Caco-2 (cell line): ENCODE measurements at regions not wholly inside any gene's neighbourhood (a gene's known extent, or its start where the extent isn't known, plus 50 kb on each side); places are given as distances from the start of the nearest gene placed in this dataset.

Experiments
- BruUV-seq: library from RNA; stranded (reverse); fragments of 400-500 nt; replicated peaks from 2 replicates; lab custom pipeline; 2021; lab: Mats Ljungman, UMichigan
- CTCF ChIA-PET: fragments of 300-600 bp; sonication (Branson Sonifier 250); formaldehyde crosslinking; loops from one replicate; lab custom pipeline; 2022; ENCODE audit warnings: antibody characterized with exemption; lab: Charles Lee
- POLR2A ChIA-PET: fragments of 300-600 bp; sonication (Branson Sonifier 250); formaldehyde crosslinking; loops from one replicate; lab custom pipeline; 2022; ENCODE audit warnings: antibody characterized with exemption; lab: Charles Lee
- DNase-seq, 2 experiments: peaks; one replicate each; pipeline versions ENCODE4 v3.0.0 to v3.0.0-alpha.2; 2020 to 2022
- H3K27me3 ChIP-seq: replicated peaks from 2 replicates; pipeline ENCODE4 v1.6.0; 2011; ENCODE audit warnings: low read length; ENCODE audit not compliant: control insufficient read depth, insufficient read depth
- H3K36me3 ChIP-seq: 2 replicates; pipeline ENCODE4 v1.5.1; 2011; ENCODE audit warnings: low read length; ENCODE audit not compliant: control insufficient read depth, insufficient read depth
- H3K4me1 ChIP-seq: fragments of 250-450 bp; sonication (Bioruptor Pico); 2 replicates; pipeline ENCODE4 v1.5.1; 2020; ENCODE audit warnings: mild to moderate bottlenecking
- H3K4me3 ChIP-seq: 2 replicates; pipeline ENCODE4 v1.5.1; 2011; ENCODE audit warnings: low read depth, mild to moderate bottlenecking, control low read depth, low read length
- H3K9me3 ChIP-seq: fragments of 250-450 bp; sonication (Bioruptor Pico); 2 replicates; pipeline ENCODE4 v1.5.1; 2020; ENCODE audit warnings: mild to moderate bottlenecking, moderate library complexity
- H3K27ac Mint-ChIP-seq: one replicate; pipeline ENCODE4 v1.8.0; 2022; ENCODE audit warnings: mixed read lengths; ENCODE audit not compliant: unreplicated experiment
- H3K27me3 Mint-ChIP-seq: one replicate; pipeline ENCODE4 v1.8.0; 2022; ENCODE audit warnings: mixed read lengths; ENCODE audit not compliant: insufficient read depth, unreplicated experiment
- H3K36me3 Mint-ChIP-seq: one replicate; pipeline ENCODE4 v1.8.0; 2022; ENCODE audit warnings: mild to moderate bottlenecking, mixed read lengths; ENCODE audit not compliant: insufficient read depth, unreplicated experiment
- H3K4me1 Mint-ChIP-seq: one replicate; pipeline ENCODE4 v1.8.0; 2022; ENCODE audit warnings: low read depth, mixed read lengths; ENCODE audit not compliant: unreplicated experiment
- H3K4me3 Mint-ChIP-seq: one replicate; pipeline ENCODE4 v1.8.0; 2022; ENCODE audit warnings: mild to moderate bottlenecking, moderate library complexity, mixed read lengths; ENCODE audit not compliant: unreplicated experiment
- H3K9me3 Mint-ChIP-seq: one replicate; pipeline ENCODE4 v1.8.0; 2022; ENCODE audit warnings: mixed read lengths; ENCODE audit not compliant: unreplicated experiment
- CTCF ChIP-seq, 2 experiments: fragments of 200-600 bp in 1 of 2; IDR thresholded peaks; 1 replicate in 1 of 2; 2 replicates in 1 of 2; pipeline versions ENCODE4 v1.5.1 to v1.8.0; 2011 to 2022; ENCODE audit warnings: antibody characterized with exemption in 1 of 2, control low read depth in 1 of 2, inconsistent platforms in 1 of 2, low read depth in 1 of 2, low read length in 1 of 2, mild to moderate bottlenecking in 1 of 2, moderate library complexity in 1 of 2; ENCODE audit not compliant: insufficient read depth in 1 of 2, severe bottlenecking in 1 of 2, unreplicated experiment in 1 of 2
- intact Hi-C: fragments of 100-400 bp; cut with micrococcal nuclease; formaldehyde crosslinking; loops from one replicate; pipeline ENCODE4 v1.10.0; 2022; ENCODE audit not compliant: unreplicated experiment

- BruUV-seq = no TSS peak
- no peaks in the 10 kb centered on the region for H3K36me3 Mint-ChIP-seq
- DNase-seq = no peak
- Histone ChIP-seq H3K9me3 (no peaks in the 10 kb centered on the region), H3K4me1 (no peaks in the 10 kb centered on the region), H3K4me3 (no peak overlapping the region), H3K36me3 (no peaks in the 10 kb centered on the region), H3K27me3 (no peaks in the 10 kb centered on the region)
- no peak overlapping the region for H3K27ac Mint-ChIP-seq
- no peaks in the 10 kb centered on the region for H3K4me1 Mint-ChIP-seq
- no peak for TF ChIP-seq CTCF (IDR thresholded peaks at IDR 0.05; ENCODE audit: insufficient read depth in 1 of 2, low read depth in 1 of 2, low read length in 1 of 2, severe bottlenecking in 1 of 2, unreplicated experiment in 1 of 2)
- H3K27me3 Mint-ChIP-seq = peaks cover 9% of the 10 kb centered on the region
- POLR2A ChIA-PET = no interaction called here
- intact Hi-C loops = loop anchor here (1.0 to 5.0 kb wide), 2 partner anchors 134 to 1600 kb away; no protein-coding TSS in a partner anchor
- no peak overlapping the region for H3K4me3 Mint-ChIP-seq
- CTCF ChIA-PET = interaction anchor here (0.6 to 1.1 kb wide), 6 partner anchors 70 to 1493 kb away, joined by 3 to 7 read pairs (median 4); no protein-coding TSS in a partner anchor
- no peaks in the 10 kb centered on the region for H3K9me3 Mint-ChIP-seq
These were observed 397.1 kb downstream of the DMAC1 start for GRCh38 chr9:7402334-7403027.

GRCh38 chr9:7401116-7401515 is 398.5 kb downstream of the DMAC1 start:
- Histone ChIP-seq H3K36me3 (no peaks in the 10 kb centered on the region), H3K27me3 (no peaks in the 10 kb centered on the region), H3K4me1 (no peaks in the 10 kb centered on the region), H3K9me3 (no peaks in the 10 kb centered on the region), H3K4me3 (no peak overlapping the region)
- Mint-ChIP-seq H3K27me3 (peaks cover 9% of the 10 kb centered on the region), H3K36me3 (no peaks in the 10 kb centered on the region), H3K9me3 (no peaks in the 10 kb centered on the region), H3K27ac (no peak overlapping the region), H3K4me3 (no peak overlapping the region), H3K4me1 (no peaks in the 10 kb centered on the region)
- DNase-seq = no peak
- ChIA-PET POLR2A (no interaction called here), CTCF (no interaction called here)
- intact Hi-C loops = loop anchor here (5.0 kb wide), 1 partner anchor 1601 kb away; no protein-coding TSS in a partner anchor
- no peak for TF ChIP-seq CTCF (IDR thresholded peaks at IDR 0.05; ENCODE audit: insufficient read depth in 1 of 2, low read depth in 1 of 2, low read length in 1 of 2, severe bottlenecking in 1 of 2, unreplicated experiment in 1 of 2)
- no TSS peak for BruUV-seq

GRCh38 chr9:7394002-7394774 is 405.4 kb downstream of the DMAC1 start:
- no peaks in the 10 kb centered on the region for H3K36me3 Mint-ChIP-seq
- H3K36me3 ChIP-seq = no peaks in the 10 kb centered on the region
- no peaks in the 10 kb centered on the region for H3K4me1 Mint-ChIP-seq
- POLR2A ChIA-PET = no interaction called here
- no peak overlapping the region for H3K4me3 Mint-ChIP-seq
- no peak overlapping the region for H3K27ac Mint-ChIP-seq
- no peak overlapping the region for H3K4me3 ChIP-seq
- no peaks in the 10 kb centered on the region; the same call in 1 of the 2 replicates for H3K27me3 ChIP-seq
- CTCF ChIA-PET = no interaction called here
- DNase-seq = no peak
- no peaks in the 10 kb centered on the region for H3K9me3 Mint-ChIP-seq
- H3K9me3 ChIP-seq = no peaks in the 10 kb centered on the region
- H3K4me1 ChIP-seq = no peaks in the 10 kb centered on the region
- no peak for TF ChIP-seq CTCF (IDR thresholded peaks at IDR 0.05; ENCODE audit: insufficient read depth in 1 of 2, low read depth in 1 of 2, low read length in 1 of 2, severe bottlenecking in 1 of 2, unreplicated experiment in 1 of 2)
- H3K27me3 Mint-ChIP-seq = peaks cover 2% of the 10 kb centered on the region
- no TSS peak for BruUV-seq
- intact Hi-C loops = no loop called here
